VCaP (cell line): ENCODE measurements at regions not wholly inside any gene's neighbourhood (a gene's known extent, or its start where the extent isn't known, plus 50 kb on each side); places are given as distances from the start of the nearest gene placed in this dataset.

Source experiments
- H3K27ac ChIP-seq: fragments of 450-650 bp; 2 replicates; pipeline ENCODE4 v1.5.1; 2017
- CTCF ChIP-seq: fragments of 450-650 bp; conservative IDR thresholded peaks from 2 replicates; pipeline ENCODE4 v1.5.1; 2017; ENCODE audit warnings: mild to moderate bottlenecking, moderate library complexity

GRCh38 chr5:102654559-102655349 lies 100.4 kb upstream of the PAM start:
- TF ChIP-seq CTCF = no peak

GRCh38 chr5:102659151-102659550 lies 96.0 kb upstream of the PAM start:
- H3K27ac ChIP-seq = no peak overlapping the region
- no peak for TF ChIP-seq CTCF

More at GRCh38 chr5:102654559-102655349, 100.4 kb upstream of the PAM start:
- no peak overlapping the region for H3K27ac ChIP-seq

- no peak overlapping the region for H3K27ac ChIP-seq
- no peak for TF ChIP-seq CTCF
These were observed 95.0 kb upstream of the PAM start for GRCh38 chr5:102660111-102660510.

GRCh38 chr5:102663749-102664530 lies 91.2 kb upstream of the PAM start:
- no peak overlapping the region for H3K27ac ChIP-seq

GRCh38 chr5:102664616-102665335 lies 90.3 kb upstream of the PAM start:
- TF ChIP-seq CTCF = no peak
- H3K27ac ChIP-seq = no peak overlapping the region

More at GRCh38 chr5:102663749-102664530, 91.2 kb upstream of the PAM start:
- no peak for TF ChIP-seq CTCF

- no peak for TF ChIP-seq CTCF
- H3K27ac ChIP-seq = peak overlapping the region; percentile 16; the same call in 1 of the 2 replicates
These were observed 88.8 kb upstream of the PAM start for GRCh38 chr5:102666164-102666946.
